K562 (cell line): ENCODE measurements at regions not wholly inside any gene's neighbourhood (a gene's known extent, or its start where the extent isn't known, plus 50 kb on each side); places are given as distances from the start of the nearest gene placed in this dataset.

Experiments
- ATAC-seq: fragments of 200-7000 bp; cut with Tn5 transposase; 3 replicates; pipeline ENCODE4 v1.9.1; 2020; ENCODE audit warnings: moderate library complexity
- BruUV-seq: library from RNA; stranded (reverse); fragments of 400-500 nt; replicated peaks from 2 replicates; lab custom pipeline; 2021; lab: Mats Ljungman, UMichigan
- CTCF ChIA-PET: fragments of 300-600 bp; formaldehyde crosslinking; extraction: SDS; loops from one replicate; lab custom pipeline; 2021; ENCODE audit warnings: low intra/inter-chr PET ratio; lab: Yijun Ruan, JAX
- POLR2A ChIA-PET: fragments of 300-600, 350-650 bp; sonication (Branson Sonifier 250); formaldehyde crosslinking; extraction: SDS; loops from one replicate; lab custom pipeline; 2021; ENCODE audit warnings: antibody characterized with exemption, inconsistent platforms; lab: Yijun Ruan, JAX
- DNase-seq, 4 experiments: peaks; one replicate each; pipeline versions ENCODE4 v3.0.0 to v3.0.0-alpha.2; 2011 to 2018; ENCODE audit warnings: low spot score in 3 of 4, mixed read lengths in 3 of 4; ENCODE audit errors: extremely low read depth in 1 of 4
- FAIRE-seq: peaks from 2 replicates; lab custom pipeline; 2011; peaks lifted over from hg19 to GRCh38; lab: Jason Lieb, UNC
- H2AFZ ChIP-seq: 2 replicates; pipeline ENCODE4 v1.6.0; 2011; ENCODE audit warnings: low read depth, low read length, control low read depth, inconsistent platforms
- H3K27ac ChIP-seq: fragments of 200-600 bp; 3 replicates; pipeline ENCODE4 v1.8.0; 2011; ENCODE audit warnings: low read depth, mild to moderate bottlenecking, control low read depth, inconsistent platforms, low read length, moderate library complexity, mixed read lengths; ENCODE audit errors: extremely low read depth
- H3K27me3 ChIP-seq, 2 experiments: fragments of 300-600 bp in 1 of 2; 2 replicates in 1 of 2; 3 replicates in 1 of 2; pipeline versions ENCODE4 v1.6.0 to v1.8.0; 2011; ENCODE audit warnings: inconsistent platforms in 2 of 2, low read length in 2 of 2, mild to moderate bottlenecking in 1 of 2, mixed read lengths in 1 of 2, moderate library complexity in 1 of 2; ENCODE audit not compliant: control insufficient read depth in 2 of 2, insufficient read depth in 2 of 2
- H3K36me3 ChIP-seq: fragments of 300-600 bp; 3 replicates; pipeline ENCODE4 v1.8.0; 2011; ENCODE audit warnings: mild to moderate bottlenecking, low read length, inconsistent platforms; ENCODE audit not compliant: control insufficient read depth, insufficient read depth
- H3K4me1 ChIP-seq, 2 experiments: fragments of 200-600 bp in 1 of 2; replicated peaks in 1 of 2; 2 replicates in 1 of 2; 3 replicates in 1 of 2; pipeline versions ENCODE4 v1.5.1 to v1.8.0; 2011; ENCODE audit warnings: inconsistent platforms in 2 of 2, low read length in 2 of 2, mild to moderate bottlenecking in 1 of 2, mixed read lengths in 1 of 2, moderate library complexity in 1 of 2; ENCODE audit not compliant: control insufficient read depth in 2 of 2, insufficient read depth in 2 of 2
- H3K4me2 ChIP-seq: 2 replicates; pipeline ENCODE4 v1.6.1; 2011; ENCODE audit warnings: low read length, control low read depth, inconsistent platforms, mixed read lengths; ENCODE audit not compliant: insufficient read depth
- H3K4me3 ChIP-seq: fragments of 200-600 bp; sonication (generic), shearing (Covaris generic); 2 replicates; pipeline ENCODE4 v1.5.1; 2016; ENCODE audit warnings: control low read depth, inconsistent platforms
- H3K79me2 ChIP-seq: fragments of 200-600 bp; 3 replicates; pipeline ENCODE4 v1.8.0; 2011; ENCODE audit warnings: low read length, inconsistent platforms; ENCODE audit not compliant: control insufficient read depth, insufficient read depth
- H3K9ac ChIP-seq, 2 experiments: 2 replicates each; pipeline versions ENCODE4 v1.6.0 to v1.6.1; 2011; ENCODE audit warnings: low read depth in 2 of 2, low read length in 2 of 2, control low read depth in 1 of 2, inconsistent platforms in 1 of 2, mild to moderate bottlenecking in 1 of 2, mixed read lengths in 1 of 2; ENCODE audit not compliant: insufficient read depth in 1 of 2
- H3K9me1 ChIP-seq: one replicate; pipeline ENCODE4 v1.6.0; 2011; ENCODE audit warnings: inconsistent platforms, mild to moderate bottlenecking, low read length, moderate library complexity; ENCODE audit not compliant: control insufficient read depth, insufficient read depth
- H3K9me3 ChIP-seq: replicated peaks from 2 replicates; pipeline ENCODE4 v1.5.1; 2011; ENCODE audit warnings: low read depth, low read length, inconsistent platforms; ENCODE audit not compliant: control insufficient read depth, insufficient read depth
- H4K20me1 ChIP-seq: replicated peaks from 2 replicates; pipeline ENCODE4 v1.6.1; 2011; ENCODE audit warnings: low read length, inconsistent platforms, mixed read lengths; ENCODE audit not compliant: control insufficient read depth, insufficient read depth
- DIDO1 ChIP-seq: fragments of 450-650 bp; IDR thresholded peaks from 2 replicates; pipeline ENCODE4 v1.6.1; 2016; ENCODE audit warnings: low read depth, missing biosample characterization, missing genetic modification characterization
- E2F3 ChIP-seq: fragments of 250-450 bp; sonication (Bioruptor Pico); IDR thresholded peaks from 2 replicates; pipeline ENCODE4 v1.4.0; 2020; ENCODE audit warnings: mild to moderate bottlenecking
- ETV1 ChIP-seq: fragments of 450-650 bp; conservative IDR thresholded peaks from 2 replicates; pipeline ENCODE4 v1.6.1; 2016; ENCODE audit warnings: missing genetic modification characterization, control low read depth, low read depth, missing compliant biosample characterization
- HDAC6 ChIP-seq: IDR thresholded peaks from 2 replicates; pipeline ENCODE4 v1.6.1; 2012; ENCODE audit warnings: low read depth, mild to moderate bottlenecking, control low read depth, inconsistent platforms, low read length, moderate library complexity
- MGA ChIP-seq: fragments of 450-650 bp; IDR thresholded peaks from 2 replicates; pipeline ENCODE4 v1.6.1; 2016; ENCODE audit warnings: mild to moderate bottlenecking, moderate library complexity
- MTA2 ChIP-seq: fragments of 450-650 bp; IDR thresholded peaks from 2 replicates; pipeline ENCODE4 v1.6.1; 2016; ENCODE audit warnings: low read depth
- RFX7 ChIP-seq: fragments of 250-450 bp; sonication (Bioruptor Pico); IDR thresholded peaks from 2 replicates; pipeline ENCODE4 v1.5.1; 2021; ENCODE audit warnings: mild to moderate bottlenecking
- RUNX1 ChIP-seq: sonication (generic); IDR thresholded peaks from 2 replicates; pipeline ENCODE4 v1.6.1; 2016; ENCODE audit warnings: antibody characterized with exemption, low read depth
- SMARCB1 ChIP-seq: IDR thresholded peaks from 2 replicates; pipeline ENCODE4 v1.6.1; 2011; ENCODE audit warnings: improper control_type of control experiment, low read depth; ENCODE audit not compliant: insufficient read length
- ZFX ChIP-seq: sonication (generic); formaldehyde crosslinking; IDR thresholded peaks from 2 replicates; pipeline ENCODE4 v1.8.0; 2022; ENCODE audit warnings: mild to moderate bottlenecking, missing genetic modification reagents, moderate library complexity
- ZNF134 ChIP-seq: fragments of 250-450 bp; sonication (Bioruptor Pico); conservative IDR thresholded peaks from 2 replicates; pipeline ENCODE4 v1.4.0; 2020
- ZNF699 ChIP-seq: fragments of 250-450 bp; sonication (Bioruptor Pico); IDR thresholded peaks from 2 replicates; pipeline ENCODE4 v1.8.0; 2021; ENCODE audit warnings: mild to moderate bottlenecking, moderate library complexity; ENCODE audit not compliant: insufficient replicate concordance
- WGBS: fragments of 100-300 bp; shearing (Covaris generic); methylation state at CpG from one replicate; pipeline ENCODE4 v1.1.6; 2016; ENCODE audit warnings: low coverage, mixed read lengths; ENCODE audit not compliant: insufficient coverage; ENCODE audit errors: missing lambda C conversion rate; 5-methylcytosine and 5-hydroxymethylcytosine counted together
- in situ Hi-C: fragments of 300-500 bp; cut with MboI; formaldehyde crosslinking; loops from 4 replicates; pipeline ENCODE4 v1.15.0; 2018; ENCODE audit warnings: inconsistent platforms, mixed read lengths
- intact Hi-C: fragments of 100-400 bp; cut with micrococcal nuclease; formaldehyde crosslinking; loops from 2 replicates; pipeline ENCODE4 v1.14.2; 2022

DNA sequence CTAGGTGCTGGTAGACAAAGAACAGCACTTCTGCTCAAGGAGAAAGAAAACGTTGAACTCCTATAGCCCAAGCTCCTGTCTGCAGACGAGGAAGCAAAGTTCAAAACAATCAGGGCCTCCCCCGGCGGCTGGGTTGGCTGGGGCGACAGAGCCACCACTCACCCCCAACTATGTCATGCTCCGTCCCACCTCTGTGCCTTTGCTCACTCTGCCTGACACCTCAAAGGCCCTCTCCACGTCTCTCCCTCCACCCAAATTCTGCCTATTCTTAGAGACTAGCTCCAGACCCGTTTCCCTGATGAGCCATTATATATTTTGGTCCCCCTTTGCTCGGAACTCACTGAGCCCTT is 304.3 kb downstream of the TLE3 start:
- 0% methylated on average over 9 of the region's 9 CpGs for WGBS
- no peaks in the 10 kb centered on the region for H3K79me2 ChIP-seq
- in situ Hi-C loops: no loop called here
- no peaks in the 10 kb centered on the region; the same call in 1 of the 2 replicates for H4K20me1 ChIP-seq
- no peak for DNase-seq
- H2AFZ ChIP-seq: no peak overlapping the region
- H3K9me1 ChIP-seq: no peaks in the 10 kb centered on the region
- no peak overlapping the region for H3K9ac ChIP-seq
- H3K27ac ChIP-seq: no peak overlapping the region
- H3K4me3 ChIP-seq: no peak overlapping the region
- ChIA-PET CTCF (no interaction called here), POLR2A (no interaction called here)
- H3K36me3 ChIP-seq: no peaks in the 10 kb centered on the region
- H3K4me2 ChIP-seq: no peak overlapping the region
- no peaks in the 10 kb centered on the region for H3K9me3 ChIP-seq
- peaks cover 2 to 21% of the 10 kb centered on the region in 2 experiments; a peak in 3 of 5 replicates for H3K27me3 ChIP-seq
- H3K4me1 ChIP-seq: no peaks in the 10 kb centered on the region
- FAIRE-seq: no peak
- ATAC-seq: no peak
- TF ChIP-seq ETV1 (tag) (no peak), MGA (no peak), ZFX (CRISPR knock-in tag) (no peak), RUNX1 (no peak), HDAC6 (no peak), E2F3 (CRISPR knock-in tag) (no peak), SMARCB1 (no peak), MTA2 (no peak), ZNF134 (CRISPR knock-in tag) (no peak), RFX7 (CRISPR knock-in tag) (no peak), DIDO1 (tag) (no peak), ZNF699 (CRISPR knock-in tag) (no peak)
- TF ChIP-seq, all 486 proteins: peak for 0
- no TSS peak for BruUV-seq
- intact Hi-C loops: no loop called here
